Naive thymus-derived CD4-positive, alpha-beta T cell (primary cell): ENCODE measurements at regions not wholly inside any gene's neighbourhood (a gene's known extent, or its start where the extent isn't known, plus 50 kb on each side); places are given as distances from the start of the nearest gene placed in this dataset.
"Not testable (repeated sequence)": the region's sequence is repeated elsewhere in the genome, so short reads cannot be mapped to it uniquely, and the experiment has no call there.

Experiments used
- ATAC-seq: fragments of 150-1000 bp; cut with Tn5 transposase; 2 replicates; pipeline ENCODE4 v1.10.0; 2021; ENCODE audit warnings: mild to moderate bottlenecking, moderate library complexity
- CTCF ChIA-PET: fragments of 350-600 bp; sonication (Branson Sonifier 250); formaldehyde crosslinking; loops from one replicate; lab custom pipeline; 2021; ENCODE audit warnings: antibody characterized with exemption; lab: Charles Lee
- POLR2A ChIA-PET: fragments of 350-600 bp; sonication (Branson Sonifier 250); formaldehyde crosslinking; loops from one replicate; lab custom pipeline; 2021; ENCODE audit warnings: antibody characterized with exemption, inconsistent platforms; lab: Charles Lee
- DNase-seq, 9 donors: peaks; one replicate each; pipeline versions ENCODE4 v3.0.0 to v3.0.0-alpha.2; 2020 to 2022; ENCODE audit warnings: mixed read lengths in 1 of 9
- H3K27ac ChIP-seq: one replicate; pipeline ENCODE4 v1.7.0; 2013; ENCODE audit warnings: mild to moderate bottlenecking, low read depth, low read length, moderate library complexity
- H3K27me3 ChIP-seq, 2 donors: one replicate each; pipeline ENCODE4 v1.7.0; 2013; ENCODE audit warnings: low read length in 2 of 2, mild to moderate bottlenecking in 2 of 2, moderate library complexity in 2 of 2; ENCODE audit not compliant: control insufficient read depth in 2 of 2, insufficient read depth in 2 of 2
- H3K36me3 ChIP-seq, 3 experiments: 1 replicate in 2 of 3; 2 replicates in 1 of 3; pipeline ENCODE4 v1.7.0; 2013; ENCODE audit warnings: low read length in 3 of 3, mild to moderate bottlenecking in 3 of 3, moderate library complexity in 1 of 3; ENCODE audit not compliant: insufficient read depth in 3 of 3, control insufficient read depth in 2 of 3
- H3K4me1 ChIP-seq, 2 donors: one replicate each; pipeline ENCODE4 v1.7.0; 2013; ENCODE audit warnings: low read length in 2 of 2, mild to moderate bottlenecking in 2 of 2, moderate library complexity in 1 of 2; ENCODE audit not compliant: control insufficient read depth in 2 of 2, insufficient read depth in 2 of 2
- H3K4me3 ChIP-seq: 2 replicates; pipeline ENCODE4 v1.7.0; 2013; ENCODE audit warnings: mild to moderate bottlenecking, low read length
- H3K9me3 ChIP-seq, 3 experiments: 1 replicate in 2 of 3; 2 replicates in 1 of 3; pipeline ENCODE4 v1.7.0; 2013; ENCODE audit warnings: low read length in 3 of 3; ENCODE audit not compliant: control insufficient read depth in 2 of 3
- H3K27ac Mint-ChIP-seq, 9 donors: one replicate each; pipeline ENCODE4 v1.8.0; 2020 to 2022; ENCODE audit warnings: mixed read lengths in 9 of 9, mild to moderate bottlenecking in 8 of 9, moderate library complexity in 5 of 9, inconsistent platforms in 2 of 9
- H3K27me3 Mint-ChIP-seq, 5 donors: one replicate each; pipeline ENCODE4 v1.8.0; 2021 to 2022; ENCODE audit warnings: mixed read lengths in 5 of 5, mild to moderate bottlenecking in 1 of 5
- H3K36me3 Mint-ChIP-seq, 5 donors: one replicate each; pipeline ENCODE4 v1.8.0; 2020 to 2022; ENCODE audit warnings: mixed read lengths in 5 of 5, mild to moderate bottlenecking in 3 of 5, inconsistent platforms in 1 of 5
- H3K4me1 Mint-ChIP-seq, 7 donors: one replicate each; pipeline ENCODE4 v1.8.0; 2020 to 2022; ENCODE audit warnings: mixed read lengths in 7 of 7, mild to moderate bottlenecking in 3 of 7, inconsistent platforms in 1 of 7
- H3K4me3 Mint-ChIP-seq, 10 donors: one replicate each; pipeline ENCODE4 v1.8.0; 2020 to 2022; ENCODE audit warnings: mild to moderate bottlenecking in 10 of 10, mixed read lengths in 10 of 10, moderate library complexity in 6 of 10, inconsistent platforms in 2 of 10
- H3K9me3 Mint-ChIP-seq, 11 donors: one replicate each; pipeline ENCODE4 v1.8.0; 2020 to 2022; ENCODE audit warnings: mixed read lengths in 11 of 11, mild to moderate bottlenecking in 4 of 11, inconsistent platforms in 1 of 11, moderate library complexity in 1 of 11
- intact Hi-C, 2 donors: fragments of 100-400 bp; cut with micrococcal nuclease; formaldehyde crosslinking; loops; one replicate each; pipeline ENCODE4 v1.15.1; 2023

DNA sequence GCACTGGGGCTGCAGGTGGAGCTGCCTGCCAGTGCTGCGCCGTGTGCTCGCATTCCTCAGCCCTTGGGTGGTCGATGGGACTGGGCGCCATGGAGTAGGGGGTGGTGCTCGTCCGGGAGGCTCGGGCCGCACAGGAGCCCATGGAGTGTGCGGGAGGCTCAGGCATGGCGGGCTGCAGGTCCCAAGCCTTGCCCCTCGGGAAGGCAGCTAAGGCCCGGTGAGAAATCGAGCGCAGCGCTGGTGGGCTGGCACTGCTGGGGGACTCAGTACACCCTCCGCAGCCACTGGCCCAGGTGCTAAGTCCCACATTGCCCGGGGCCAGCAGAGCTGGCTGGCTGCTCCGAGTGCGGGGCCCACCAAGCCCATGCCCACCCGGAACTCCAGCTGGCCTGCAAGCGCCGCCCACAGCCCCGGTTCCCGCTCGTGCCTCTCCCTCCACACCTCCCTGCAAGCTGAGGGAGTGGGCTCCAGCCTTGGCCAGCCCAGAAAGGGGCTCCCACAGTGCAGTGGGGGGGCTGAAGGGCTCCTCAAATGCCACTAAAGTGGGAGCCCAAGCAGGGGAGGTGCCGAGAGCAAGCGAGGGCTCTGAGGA lies 467.8 kb downstream of the AMY1C start:
- H3K27me3 Mint-ChIP-seq, ATAC-seq, H3K4me1 ChIP-seq, H3K4me3 Mint-ChIP-seq, H3K9me3 ChIP-seq, H3K4me3 ChIP-seq, intact Hi-C loops, CTCF ChIA-PET, POLR2A ChIA-PET, H3K36me3 Mint-ChIP-seq, H3K27me3 ChIP-seq, DNase-seq, H3K36me3 ChIP-seq, H3K27ac ChIP-seq, H3K27ac Mint-ChIP-seq, H3K4me1 Mint-ChIP-seq: not testable (repeated sequence)
- H3K9me3 Mint-ChIP-seq = peaks cover 0 to 33% (median 13%) of the 10 kb centered on the region in 11 donors

DNA sequence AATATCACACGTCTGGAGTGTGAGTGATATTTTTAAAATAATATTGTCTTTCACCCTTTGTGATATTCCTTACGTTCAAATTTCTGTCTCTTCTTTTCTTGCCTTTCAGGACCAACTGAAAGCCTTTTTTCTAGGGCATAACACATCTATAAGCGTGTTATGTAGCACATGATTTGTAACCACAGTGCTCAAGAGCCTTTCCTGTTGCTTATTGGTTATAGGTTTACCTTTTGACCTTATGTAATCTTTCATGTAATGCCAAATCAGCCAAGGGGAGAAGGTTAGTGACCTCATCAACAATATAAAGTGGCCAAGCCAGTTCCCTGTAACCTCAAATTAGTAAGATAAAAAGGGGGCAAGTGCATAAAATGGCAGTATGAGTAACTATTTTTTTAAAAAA lies 480.2 kb downstream of the AMY1C start:
- no peak for DNase-seq
- Mint-ChIP-seq H3K27me3 (no peaks in the 10 kb centered on the region), H3K36me3 (no peaks in the 10 kb centered on the region), H3K27ac (no peak overlapping the region), H3K4me3 (no peak overlapping the region), H3K4me1 (no peaks in the 10 kb centered on the region), H3K9me3 (peaks cover 0 to 18% (median 4%) of the 10 kb centered on the region in 11 donors)
- no peaks in the 10 kb centered on the region for H3K4me1 ChIP-seq
- H3K9me3 ChIP-seq = no peaks in the 10 kb centered on the region
- intact Hi-C loops = no loop called here
- no peak overlapping the region for H3K4me3 ChIP-seq
- ChIA-PET POLR2A (no interaction called here), CTCF (no interaction called here)
- ATAC-seq = no peak
- no peak overlapping the region for H3K27ac ChIP-seq
- H3K36me3 ChIP-seq = no peaks in the 10 kb centered on the region
- H3K27me3 ChIP-seq = no peaks in the 10 kb centered on the region

DNA sequence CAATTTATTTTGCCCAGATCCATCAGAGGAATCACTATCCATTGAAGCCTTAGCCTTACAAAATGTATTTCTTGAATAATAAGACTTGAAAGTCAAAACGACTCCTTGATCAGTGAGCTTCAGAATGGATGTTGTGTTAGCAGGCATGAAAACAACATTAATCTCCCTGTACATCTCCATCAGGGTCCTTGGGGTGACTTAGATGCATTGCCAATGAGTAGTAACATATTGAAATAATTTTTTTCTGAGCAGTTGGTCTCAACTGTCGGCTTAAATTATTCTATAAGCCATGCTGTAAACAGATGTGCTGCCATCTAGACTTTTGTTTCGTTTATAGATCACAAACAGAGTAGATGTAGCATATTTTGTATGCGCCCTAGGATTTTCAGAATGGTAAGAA lies 482.0 kb downstream of the AMY1C start:
- ChIA-PET CTCF (no interaction called here), POLR2A (no interaction called here)
- no peaks in the 10 kb centered on the region for H3K27me3 ChIP-seq
- ATAC-seq = no peak
- Mint-ChIP-seq H3K27me3 (no peaks in the 10 kb centered on the region), H3K27ac (no peak overlapping the region), H3K4me1 (no peaks in the 10 kb centered on the region), H3K9me3 (peaks cover 0 to 15% (median 5%) of the 10 kb centered on the region in 11 donors), H3K4me3 (no peak overlapping the region), H3K36me3 (no peaks in the 10 kb centered on the region)
- no peak overlapping the region for H3K27ac ChIP-seq
- no peaks in the 10 kb centered on the region for H3K36me3 ChIP-seq
- no peak for DNase-seq
- H3K9me3 ChIP-seq = no peaks in the 10 kb centered on the region
- H3K4me3 ChIP-seq = no peak overlapping the region
- intact Hi-C loops = no loop called here
- H3K4me1 ChIP-seq = no peaks in the 10 kb centered on the region

DNA sequence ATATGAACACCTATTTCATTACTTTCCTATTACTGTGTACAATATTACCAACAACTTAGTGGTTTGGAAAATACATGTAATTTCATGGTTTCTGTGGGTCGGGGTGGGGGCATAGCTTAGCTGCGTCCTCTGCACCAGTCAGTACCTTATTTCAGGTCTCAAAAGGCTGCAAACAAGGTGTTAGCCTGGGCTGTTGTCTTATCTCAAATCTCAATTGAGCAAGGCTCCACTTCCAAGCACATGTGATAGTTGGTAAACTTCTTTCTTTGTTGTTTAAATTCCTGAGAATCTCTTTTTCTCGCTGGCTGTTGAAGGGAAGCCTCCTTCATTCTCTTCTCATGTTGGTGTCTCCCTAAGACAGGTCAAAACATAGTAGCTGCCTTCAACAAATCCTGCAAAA lies 485.4 kb downstream of the AMY1C start:
- Mint-ChIP-seq H3K4me1 (no peaks in the 10 kb centered on the region), H3K27me3 (no peaks in the 10 kb centered on the region), H3K36me3 (no peaks in the 10 kb centered on the region), H3K27ac (no peak overlapping the region), H3K4me3 (no peak overlapping the region), H3K9me3 (peaks cover 0 to 16% (median 5%) of the 10 kb centered on the region in 11 donors)
- ChIA-PET POLR2A (no interaction called here), CTCF (no interaction called here)
- no peaks in the 10 kb centered on the region for H3K27me3 ChIP-seq
- H3K36me3 ChIP-seq = no peaks in the 10 kb centered on the region
- DNase-seq (no peak), ATAC-seq (no peak)
- intact Hi-C loops = no loop called here
- no peaks in the 10 kb centered on the region for H3K4me1 ChIP-seq
- H3K4me3 ChIP-seq = no peak overlapping the region
- H3K9me3 ChIP-seq = no peaks in the 10 kb centered on the region
- H3K27ac ChIP-seq = no peak overlapping the region

DNA sequence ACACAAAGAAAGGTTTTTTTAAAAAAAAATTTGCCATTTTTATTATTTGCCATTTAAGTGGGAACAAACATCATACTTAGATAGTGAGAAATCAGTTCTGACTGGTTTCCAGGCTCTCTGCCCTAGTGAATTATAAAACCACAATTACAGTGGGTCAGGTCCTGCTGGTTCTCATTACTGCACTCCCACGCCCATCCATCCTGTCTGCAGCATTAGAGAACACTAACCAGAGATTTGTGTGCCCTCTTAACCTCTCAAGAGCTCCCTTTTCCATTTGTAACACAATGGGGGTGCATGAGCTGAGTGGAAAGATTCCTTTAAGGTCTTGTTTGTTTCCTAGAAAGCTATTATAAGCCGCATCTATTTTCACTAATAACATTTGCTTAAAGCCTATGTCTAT lies 489.3 kb downstream of the AMY1C start:
- Mint-ChIP-seq H3K9me3 (peaks cover 0 to 39% (median 6%) of the 10 kb centered on the region in 11 donors), H3K4me3 (no peak overlapping the region), H3K27ac (no peak overlapping the region), H3K4me1 (no peaks in the 10 kb centered on the region), H3K36me3 (no peaks in the 10 kb centered on the region), H3K27me3 (no peaks in the 10 kb centered on the region)
- Histone ChIP-seq H3K4me3 (no peak overlapping the region), H3K36me3 (no peaks in the 10 kb centered on the region), H3K27ac (no peak overlapping the region), H3K9me3 (no peaks in the 10 kb centered on the region), H3K27me3 (no peaks in the 10 kb centered on the region), H3K4me1 (no peaks in the 10 kb centered on the region)
- ATAC-seq (no peak), DNase-seq (no peak)
- CTCF ChIA-PET = no interaction called here
- intact Hi-C loops = no loop called here
- POLR2A ChIA-PET = no interaction called here

DNA sequence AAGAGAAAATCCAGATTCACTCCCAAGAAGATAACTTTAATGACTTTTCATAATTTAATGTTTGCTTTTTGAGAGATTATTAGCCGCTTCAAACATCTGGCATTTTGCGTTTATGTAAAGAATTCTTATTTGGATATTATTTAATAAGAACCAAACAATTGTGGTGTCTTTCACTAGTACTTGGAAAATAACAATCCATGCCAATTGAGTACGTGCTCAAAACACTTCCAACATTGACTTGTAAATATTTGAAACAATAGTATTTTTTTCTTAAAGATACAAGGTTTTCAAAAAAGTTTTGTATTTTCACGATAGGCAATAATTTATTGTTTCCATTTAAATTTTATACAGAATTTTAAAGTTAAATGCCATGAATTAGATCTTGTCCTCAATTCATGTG lies 498.7 kb downstream of the AMY1C start:
- no peaks in the 10 kb centered on the region for H3K4me1 Mint-ChIP-seq
- H3K27me3 Mint-ChIP-seq = no peaks in the 10 kb centered on the region
- POLR2A ChIA-PET = no interaction called here
- intact Hi-C loops = no loop called here
- no peak overlapping the region for H3K27ac ChIP-seq
- no peaks in the 10 kb centered on the region for H3K36me3 Mint-ChIP-seq
- no peak overlapping the region for H3K27ac Mint-ChIP-seq
- H3K4me1 ChIP-seq = no peaks in the 10 kb centered on the region
- no peaks in the 10 kb centered on the region for H3K9me3 ChIP-seq
- H3K9me3 Mint-ChIP-seq = peaks cover 0 to 18% (median 2%) of the 10 kb centered on the region in 11 donors
- no peak for ATAC-seq
- no peak overlapping the region for H3K4me3 Mint-ChIP-seq
- no peaks in the 10 kb centered on the region for H3K36me3 ChIP-seq
- H3K4me3 ChIP-seq = no peak overlapping the region
- CTCF ChIA-PET = no interaction called here
- no peak for DNase-seq
- no peaks in the 10 kb centered on the region for H3K27me3 ChIP-seq

DNA sequence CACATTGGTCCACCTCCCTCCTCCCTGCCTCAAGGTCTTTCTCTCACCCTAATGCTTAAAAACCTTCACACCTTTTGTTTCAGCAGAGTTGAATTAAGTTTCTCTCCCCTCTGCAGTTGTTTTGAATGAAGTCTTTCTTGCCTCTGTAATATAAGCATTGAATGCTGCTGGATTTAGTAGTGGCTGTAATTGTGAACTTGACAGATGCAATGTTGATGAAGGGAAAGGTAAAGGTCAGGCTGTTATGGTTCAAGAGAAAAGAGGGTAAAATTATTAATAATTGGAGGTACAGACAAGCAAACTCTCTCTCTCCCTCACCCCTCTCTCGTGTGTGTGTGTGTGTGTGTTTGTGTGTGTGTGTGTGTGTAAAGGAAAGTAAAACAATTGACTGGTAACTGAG lies 509.8 kb downstream of the AMY1C start:
- peaks cover 0 to 13% (median 7%) of the 10 kb centered on the region in 11 donors for H3K9me3 Mint-ChIP-seq
- POLR2A ChIA-PET = no interaction called here
- Histone ChIP-seq H3K9me3 (no peaks in the 10 kb centered on the region), H3K27ac (no peak overlapping the region), H3K27me3 (no peaks in the 10 kb centered on the region), H3K36me3 (no peaks in the 10 kb centered on the region), H3K4me1 (no peaks in the 10 kb centered on the region), H3K4me3 (no peak overlapping the region)
- no peak overlapping the region for H3K4me3 Mint-ChIP-seq
- peaks cover 0 to 3% (median 0%) of the 10 kb centered on the region in 5 donors for H3K36me3 Mint-ChIP-seq
- H3K4me1 Mint-ChIP-seq = no peaks in the 10 kb centered on the region
- H3K27ac Mint-ChIP-seq = no peak overlapping the region
- H3K27me3 Mint-ChIP-seq = no peaks in the 10 kb centered on the region
- ATAC-seq (no peak), DNase-seq (no peak)
- CTCF ChIA-PET = no interaction called here
- intact Hi-C loops = no loop called here
